Sigmoid colon (tissue), 6 donors: ENCODE measurements at regions not wholly inside any gene's neighbourhood (a gene's known extent, or its start where the extent isn't known, plus 50 kb on each side); places are given as distances from the start of the nearest gene placed in this dataset.

Experiments used
- DNase-seq: peaks from one replicate; pipeline ENCODE4 v3.0.0-alpha.2; 2019
- H3K27ac ChIP-seq, 4 donors: fragments of 200-600 bp; sonication (generic); one replicate each; pipeline ENCODE4 v1.5.1; 2016 to 2019; ENCODE audit warnings: mild to moderate bottlenecking in 1 of 4
- H3K27me3 ChIP-seq, 3 donors: fragments of 200-600 bp; sonication (generic); one replicate each; pipeline ENCODE4 v1.5.1; 2019; ENCODE audit warnings: mild to moderate bottlenecking in 1 of 3
- H3K36me3 ChIP-seq, 4 donors: fragments of 200-600 bp; sonication (generic); one replicate each; pipeline ENCODE4 v1.5.1; 2016 to 2019
- H3K4me1 ChIP-seq, 4 donors: fragments of 200-600 bp; sonication (generic); one replicate each; pipeline ENCODE4 v1.5.1; 2017 to 2019
- H3K4me3 ChIP-seq, 4 donors: fragments of 200-600 bp; sonication (generic); one replicate each; pipeline ENCODE4 v1.5.1; 2017 to 2019; ENCODE audit warnings: mild to moderate bottlenecking in 2 of 4, moderate library complexity in 1 of 4
- H3K9me3 ChIP-seq, 4 donors: fragments of 200-600 bp in 3 of 4; sonication (generic) in 3 of 4; one replicate each; pipeline versions ENCODE4 v1.5.1 to v1.6.1; 2013 to 2019
- CTCF ChIP-seq, 4 experiments: fragments of 450-650 bp in 3 of 4; fragments of 200-600 bp in 1 of 4; IDR thresholded peaks; one replicate each; pipeline ENCODE4 v1.5.1; 2016 to 2019; ENCODE audit warnings: antibody characterized with exemption in 4 of 4, mild to moderate bottlenecking in 3 of 4, moderate library complexity in 2 of 4
- EP300 ChIP-seq, 4 donors: sonication (generic); formaldehyde crosslinking; IDR thresholded peaks; one replicate each; pipeline ENCODE4 v1.6.1; 2017; ENCODE audit warnings: antibody characterized with exemption in 4 of 4
- POLR2A ChIP-seq, 2 donors: fragments of 450-650 bp; IDR thresholded peaks; one replicate each; pipeline ENCODE4 v1.6.1; 2016; ENCODE audit warnings: antibody characterized with exemption in 2 of 2, mild to moderate bottlenecking in 2 of 2, moderate library complexity in 2 of 2
- POLR2AphosphoS5 ChIP-seq, 4 donors: sonication (generic); formaldehyde crosslinking; IDR thresholded peaks; one replicate each; pipeline ENCODE4 v1.6.1; 2017; ENCODE audit warnings: antibody characterized with exemption in 4 of 4
- WGBS, 2 donors: extraction: QIAGEN DNeasy Blood & Tissue Kit; methylation state at CpG; one replicate each; pipeline ENCODE4 v1.1.7; 2013; 5-methylcytosine and 5-hydroxymethylcytosine counted together
- intact Hi-C: fragments of 100-400 bp; cut with DNase I; formaldehyde crosslinking; loops from one replicate; pipeline ENCODE4 v1.15.1; 2023
- donor health status: healthy with polysubstance abuse.
- donor health status: healthy.

DNA sequence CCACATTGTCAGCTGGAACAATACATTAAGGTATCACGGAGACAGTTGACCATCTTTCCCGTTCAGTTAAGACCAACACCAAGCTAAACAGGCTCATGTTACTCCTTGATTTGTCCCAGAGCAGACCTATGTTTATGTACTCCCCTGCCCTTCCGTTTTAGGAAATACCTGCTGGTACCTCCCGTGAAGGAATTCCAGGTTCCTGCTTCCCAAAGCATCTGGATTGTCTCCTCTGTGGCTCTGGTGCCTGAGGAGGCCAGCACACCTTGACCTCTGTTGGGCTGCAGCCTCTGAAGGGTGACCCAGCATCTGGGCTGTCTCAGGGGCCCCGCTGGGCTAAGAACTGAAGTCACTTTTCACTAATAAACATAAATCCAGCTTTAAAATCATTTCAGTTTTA lies 647.8 kb upstream of the MARCKS start:
- WGBS, 2 donors = 74 to 79% methylated on average over 5 of the region's 5 CpGs
- no peaks in the 10 kb centered on the region for H3K4me1 ChIP-seq
- H3K4me3 ChIP-seq = no peak overlapping the region
- DNase-seq = no peak
- intact Hi-C loops = no loop called here
- no peaks in the 10 kb centered on the region for H3K9me3 ChIP-seq
- H3K27ac ChIP-seq = no peak overlapping the region
- no peaks in the 10 kb centered on the region for H3K36me3 ChIP-seq
- no peaks in the 10 kb centered on the region for H3K27me3 ChIP-seq
- TF ChIP-seq POLR2A (IDR thresholded peaks at IDR 0.05) (no peak), EP300 (IDR thresholded peaks at IDR 0.05) (no peak), POLR2AphosphoS5 (IDR thresholded peaks at IDR 0.05) (no peak), CTCF (IDR thresholded peaks at IDR 0.05) (no peak)

DNA sequence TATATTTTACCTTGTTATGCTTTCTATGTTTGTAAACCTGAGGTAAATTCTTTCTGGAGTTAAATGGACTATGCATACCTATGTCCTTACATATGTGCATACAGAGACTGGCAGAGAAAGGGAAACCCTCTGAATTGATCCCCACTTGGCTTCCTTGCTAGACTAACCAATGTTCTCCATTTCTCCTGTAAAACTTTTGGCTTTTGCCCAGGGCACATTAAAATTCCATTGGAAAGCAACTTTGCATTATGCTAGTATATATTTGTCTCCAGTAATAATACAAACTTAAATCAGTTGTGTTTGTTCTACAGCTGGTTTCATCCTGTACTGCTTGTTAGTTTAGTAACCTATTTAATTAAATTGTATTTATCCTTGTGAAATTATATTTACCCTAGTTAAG lies 646.0 kb upstream of the MARCKS start:
- Histone ChIP-seq H3K9me3 (no peaks in the 10 kb centered on the region), H3K27me3 (no peaks in the 10 kb centered on the region), H3K4me1 (no peaks in the 10 kb centered on the region), H3K27ac (no peak overlapping the region), H3K36me3 (no peaks in the 10 kb centered on the region), H3K4me3 (no peak overlapping the region)
- intact Hi-C loops = no loop called here
- TF ChIP-seq EP300 (IDR thresholded peaks at IDR 0.05) = no peak
- no peak for TF ChIP-seq POLR2AphosphoS5 (IDR thresholded peaks at IDR 0.05)
- no peak for TF ChIP-seq CTCF (IDR thresholded peaks at IDR 0.05)
- TF ChIP-seq POLR2A (IDR thresholded peaks at IDR 0.05) = no peak
- DNase-seq = no peak

DNA sequence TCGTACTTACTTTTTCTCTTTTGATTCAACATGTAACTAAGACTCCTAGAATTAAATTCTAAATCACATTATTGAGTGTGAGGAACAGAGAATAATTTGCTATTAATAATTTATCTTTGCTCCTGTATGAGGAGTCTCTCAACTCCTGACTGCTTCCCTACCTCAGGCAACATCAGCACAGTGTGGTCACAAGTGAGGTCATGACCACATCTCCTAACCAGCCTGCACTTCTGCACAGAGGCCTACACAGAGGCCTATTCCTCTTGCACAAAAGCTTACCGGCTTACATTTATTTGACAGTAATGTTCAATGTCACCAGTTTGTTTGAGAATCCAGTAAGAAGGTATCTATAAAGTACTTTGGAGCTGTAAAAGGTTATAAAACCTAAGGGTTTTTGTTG lies 637.4 kb upstream of the MARCKS start:
- H3K4me3 ChIP-seq = no peak overlapping the region
- H3K9me3 ChIP-seq = peaks cover 0 to 2% (median 0%) of the 10 kb centered on the region in 4 donors
- no peak for DNase-seq
- no peaks in the 10 kb centered on the region for H3K27me3 ChIP-seq
- TF ChIP-seq POLR2A (IDR thresholded peaks at IDR 0.05) (no peak), POLR2AphosphoS5 (IDR thresholded peaks at IDR 0.05) (no peak), CTCF (IDR thresholded peaks at IDR 0.05) (no peak), EP300 (IDR thresholded peaks at IDR 0.05) (no peak)
- intact Hi-C loops = no loop called here
- no peaks in the 10 kb centered on the region for H3K4me1 ChIP-seq
- H3K36me3 ChIP-seq = no peaks in the 10 kb centered on the region
- H3K27ac ChIP-seq = no peak overlapping the region
- 53 to 78% methylated on average over 2 of the region's 2 CpGs for WGBS, 2 donors

GRCh38 chr6:113220832-113221231 lies 636.3 kb upstream of the MARCKS start:
- peaks cover 0 to 2% (median 0%) of the 10 kb centered on the region in 4 donors for H3K9me3 ChIP-seq
- H3K4me3 ChIP-seq = no peak overlapping the region
- intact Hi-C loops = no loop called here
- DNase-seq = no peak
- H3K36me3 ChIP-seq = no peaks in the 10 kb centered on the region
- H3K27ac ChIP-seq = no peak overlapping the region
- no peaks in the 10 kb centered on the region for H3K27me3 ChIP-seq
- WGBS, 2 donors = 91 to 98% methylated on average over 2 of the region's 2 CpGs
- no peaks in the 10 kb centered on the region for H3K4me1 ChIP-seq
- TF ChIP-seq CTCF (IDR thresholded peaks at IDR 0.05) (no peak), POLR2AphosphoS5 (IDR thresholded peaks at IDR 0.05) (no peak), POLR2A (IDR thresholded peaks at IDR 0.05) (no peak), EP300 (IDR thresholded peaks at IDR 0.05) (no peak)

GRCh38 chr6:113221850-113222249 lies 635.3 kb upstream of the MARCKS start:
- intact Hi-C loops = no loop called here

More at GRCh38 chr6:113221850-113222249, 635.3 kb upstream of the MARCKS start:
- Histone ChIP-seq H3K4me1 (no peaks in the 10 kb centered on the region), H3K9me3 (no peaks in the 10 kb centered on the region), H3K27me3 (no peaks in the 10 kb centered on the region), H3K36me3 (no peaks in the 10 kb centered on the region), H3K4me3 (no peak overlapping the region), H3K27ac (no peak overlapping the region)
- DNase-seq = no peak
- TF ChIP-seq EP300 (IDR thresholded peaks at IDR 0.05) = no peak
- TF ChIP-seq CTCF (IDR thresholded peaks at IDR 0.05) = no peak
- TF ChIP-seq POLR2A (IDR thresholded peaks at IDR 0.05) = no peak
- no peak for TF ChIP-seq POLR2AphosphoS5 (IDR thresholded peaks at IDR 0.05)
- 89 to 93% methylated on average over 20 of the region's 20 CpGs for WGBS, 2 donors
